ENCODE measurements at regions not wholly inside any gene's neighbourhood (a gene's known extent, or its start where the extent isn't known, plus 50 kb on each side); places are given as distances from the start of the nearest gene placed in this dataset.

DNA sequence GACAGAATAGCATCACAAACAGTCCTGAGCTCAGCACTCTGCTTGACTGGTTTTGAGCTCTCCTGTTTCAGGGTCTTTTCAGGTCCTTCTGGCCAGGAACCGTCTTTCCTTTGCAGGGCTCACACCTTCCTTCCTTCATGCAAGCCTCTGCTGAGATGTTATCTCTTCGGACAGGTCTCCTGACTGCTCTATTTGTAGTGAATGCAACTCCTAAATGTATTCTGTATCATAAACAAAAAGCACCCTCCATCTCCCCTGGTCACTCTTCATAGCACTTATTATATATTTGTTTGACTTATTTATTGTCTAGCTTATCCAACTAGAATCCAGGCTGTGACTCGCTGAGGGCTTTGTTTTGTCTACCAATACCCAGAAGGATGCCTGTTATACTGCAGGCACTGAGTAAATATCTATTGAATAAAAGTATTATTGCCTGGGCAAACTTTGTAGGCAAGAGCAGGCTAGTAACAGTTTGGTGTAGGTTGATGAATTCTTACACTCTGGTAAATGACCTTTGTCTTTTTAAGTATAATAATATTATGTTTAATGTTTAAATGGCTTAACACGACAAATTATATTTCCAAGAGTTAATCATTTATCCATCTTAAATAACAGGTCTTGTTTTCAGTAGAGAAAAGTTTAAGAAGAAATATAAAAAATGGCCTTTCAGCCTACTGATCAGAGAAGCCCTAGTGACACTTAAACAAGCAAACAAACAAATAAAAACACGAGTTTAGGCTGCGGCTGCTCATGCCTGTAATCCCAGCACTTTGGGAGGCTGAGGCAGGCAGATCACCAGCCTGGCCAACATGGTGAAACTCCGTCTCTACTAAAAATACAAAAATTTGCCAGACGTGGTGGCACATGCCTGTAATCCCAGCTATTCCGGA, 199.7 kb downstream of the BCAS1 start:
- Histone ChIP-seq H3K4me3 (ENCODE audit: insufficient read depth, low read length, poor library complexity, severe bottlenecking) (no peak overlapping the region), H3K27me3 (ENCODE audit: low read length) (no peaks in the 10 kb centered on the region), H3F3A (ENCODE audit: insufficient read depth) (peaks cover 62% of the 10 kb centered on the region), H4K20me1 (ENCODE audit: low read depth, low read length) (no peaks in the 10 kb centered on the region), H3K36me3 (ENCODE audit: low read length) (no peaks in the 10 kb centered on the region), H3K79me2 (ENCODE audit: insufficient read depth, low read length) (no peaks in the 10 kb centered on the region), H3K4me2 (ENCODE audit: low read depth, low read length, poor library complexity, severe bottlenecking) (peak overlapping the region; percentile 89), H3K9me2 (replicated peaks; ENCODE audit: insufficient read depth, low read length) (no peaks in the 10 kb centered on the region), H3K9ac (ENCODE audit: low read length) (peak overlapping the region; percentile 49), H3K27ac (ENCODE audit: low read depth, low read length) (peak overlapping the region; percentile 96), H2AFZ (ENCODE audit: low read depth, low read length, severe bottlenecking) (peak overlapping the region; percentile 76), H3K9me3 (ENCODE audit: insufficient read depth, low read length) (no peaks in the 10 kb centered on the region)
- no peak for TF ChIP-seq EZH2phosphoT487 (conservative IDR thresholded peaks at IDR 0.05; ENCODE audit: low read length)
- TF ChIP-seq, protein P1, sequence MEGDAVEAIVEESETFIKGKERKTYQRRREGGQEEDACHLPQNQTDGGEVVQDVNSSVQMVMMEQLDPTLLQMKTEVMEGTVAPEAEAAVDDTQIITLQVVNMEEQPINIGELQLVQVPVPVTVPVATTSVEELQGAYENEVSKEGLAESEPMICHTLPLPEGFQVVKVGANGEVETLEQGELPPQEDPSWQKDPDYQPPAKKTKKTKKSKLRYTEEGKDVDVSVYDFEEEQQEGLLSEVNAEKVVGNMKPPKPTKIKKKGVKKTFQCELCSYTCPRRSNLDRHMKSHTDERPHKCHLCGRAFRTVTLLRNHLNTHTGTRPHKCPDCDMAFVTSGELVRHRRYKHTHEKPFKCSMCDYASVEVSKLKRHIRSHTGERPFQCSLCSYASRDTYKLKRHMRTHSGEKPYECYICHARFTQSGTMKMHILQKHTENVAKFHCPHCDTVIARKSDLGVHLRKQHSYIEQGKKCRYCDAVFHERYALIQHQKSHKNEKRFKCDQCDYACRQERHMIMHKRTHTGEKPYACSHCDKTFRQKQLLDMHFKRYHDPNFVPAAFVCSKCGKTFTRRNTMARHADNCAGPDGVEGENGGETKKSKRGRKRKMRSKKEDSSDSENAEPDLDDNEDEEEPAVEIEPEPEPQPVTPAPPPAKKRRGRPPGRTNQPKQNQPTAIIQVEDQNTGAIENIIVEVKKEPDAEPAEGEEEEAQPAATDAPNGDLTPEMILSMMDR (IDR thresholded peaks at IDR 0.05; ENCODE audit: insufficient read depth, low read length, poor library complexity, severe bottlenecking) = no peak

DNA sequence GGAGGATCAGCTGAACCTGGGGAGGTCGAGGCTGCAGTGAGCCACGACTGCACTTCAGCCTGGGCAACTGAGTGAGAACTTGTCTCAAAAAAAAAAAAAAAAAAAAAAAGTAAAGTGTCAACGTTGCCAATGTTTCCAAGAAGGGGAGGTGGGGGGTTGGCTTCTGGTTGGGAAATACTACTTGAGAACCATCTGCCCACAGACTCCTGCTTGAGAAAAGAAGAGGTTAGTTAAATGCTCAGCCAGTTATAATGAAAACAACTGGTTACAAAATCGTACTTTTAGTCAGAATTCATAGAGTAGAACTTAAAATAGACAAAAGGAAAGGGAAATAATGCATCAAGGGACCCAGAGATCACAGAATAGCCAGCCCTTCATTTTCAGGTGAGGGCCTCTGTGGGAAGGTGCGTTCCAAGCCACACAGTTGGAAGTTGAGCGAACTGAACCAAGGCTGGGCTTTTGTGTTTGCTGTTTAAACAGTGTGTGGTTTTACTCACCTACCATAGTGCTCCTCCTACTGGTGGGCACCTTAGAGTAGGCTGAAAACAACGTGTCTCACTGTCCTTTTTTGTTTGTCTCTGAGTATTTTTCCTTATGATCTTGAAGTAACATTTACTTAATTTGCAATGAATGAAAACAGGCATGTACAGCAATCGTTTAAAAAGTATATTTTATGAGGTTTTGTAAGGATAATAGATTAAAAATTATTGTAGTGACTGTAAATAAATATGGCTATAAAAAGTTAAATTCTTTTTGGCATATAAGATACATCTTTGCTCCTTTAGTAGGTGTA, 200.7 kb downstream of the BCAS1 start:
- H3K27ac ChIP-seq (ENCODE audit: low read depth, low read length) = peak overlapping the region; percentile 96
- peak overlapping the region; percentile 49 for H3K9ac ChIP-seq (ENCODE audit: low read length)
- no peaks in the 10 kb centered on the region for H3K79me2 ChIP-seq (ENCODE audit: insufficient read depth, low read length)
- H4K20me1 ChIP-seq (ENCODE audit: low read depth, low read length) = no peaks in the 10 kb centered on the region
- H3K9me3 ChIP-seq (ENCODE audit: insufficient read depth, low read length) = no peaks in the 10 kb centered on the region
- TF ChIP-seq, protein P1 (IDR thresholded peaks at IDR 0.05; ENCODE audit: insufficient read depth, low read length, poor library complexity, severe bottlenecking) = peak; percentile 79
- no peak for TF ChIP-seq EZH2phosphoT487 (conservative IDR thresholded peaks at IDR 0.05; ENCODE audit: low read length)
- no peaks in the 10 kb centered on the region for H3K9me2 ChIP-seq (replicated peaks; ENCODE audit: insufficient read depth, low read length)
- H3K36me3 ChIP-seq (ENCODE audit: low read length) = no peaks in the 10 kb centered on the region
- H3K4me3 ChIP-seq (ENCODE audit: insufficient read depth, low read length, poor library complexity, severe bottlenecking) = no peak overlapping the region
- H3K27me3 ChIP-seq (ENCODE audit: low read length) = no peaks in the 10 kb centered on the region
- H3F3A ChIP-seq (ENCODE audit: insufficient read depth) = peaks cover 64% of the 10 kb centered on the region
- peak overlapping the region; percentile 89 for H3K4me2 ChIP-seq (ENCODE audit: low read depth, low read length, poor library complexity, severe bottlenecking)
- peak overlapping the region; percentile 76 for H2AFZ ChIP-seq (ENCODE audit: low read depth, low read length, severe bottlenecking)

DNA sequence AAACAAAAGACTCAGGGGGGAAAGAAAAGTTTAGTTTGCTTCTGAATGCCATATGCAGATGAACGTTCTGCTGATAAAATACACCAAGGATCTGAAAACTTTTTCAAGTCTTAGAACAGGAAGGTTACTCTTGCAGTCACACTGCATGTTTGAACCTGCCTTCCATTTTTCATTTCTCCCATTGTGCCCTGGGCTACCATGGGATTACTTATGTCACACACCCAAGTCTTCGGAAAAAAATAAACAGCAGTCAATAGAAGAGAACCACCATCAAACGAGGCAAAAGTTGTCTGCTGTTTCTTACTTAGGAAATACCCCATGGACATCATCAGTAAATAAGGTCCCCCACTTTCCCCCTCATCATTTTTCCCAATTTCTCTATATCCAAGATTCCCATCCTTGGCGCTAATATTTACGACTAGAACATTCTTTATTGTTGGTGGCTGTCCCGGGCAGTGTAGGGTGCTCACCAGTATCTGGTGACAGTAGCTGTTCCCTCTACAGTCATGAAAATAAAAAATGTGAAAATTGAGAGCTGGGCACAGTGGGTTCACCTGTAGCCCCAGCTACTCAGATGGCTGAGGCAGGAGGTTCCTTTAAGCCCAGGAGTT, 202.5 kb downstream of the BCAS1 start:
- no peaks in the 10 kb centered on the region for H3K79me2 ChIP-seq (ENCODE audit: insufficient read depth, low read length)
- peaks cover 55% of the 10 kb centered on the region for H3F3A ChIP-seq (ENCODE audit: insufficient read depth)
- H3K27ac ChIP-seq (ENCODE audit: low read depth, low read length) = peak overlapping the region; percentile 92
- no peaks in the 10 kb centered on the region for H3K9me3 ChIP-seq (ENCODE audit: insufficient read depth, low read length)
- H4K20me1 ChIP-seq (ENCODE audit: low read depth, low read length) = no peaks in the 10 kb centered on the region
- H3K4me3 ChIP-seq (ENCODE audit: insufficient read depth, low read length, poor library complexity, severe bottlenecking) = no peak overlapping the region
- H2AFZ ChIP-seq (ENCODE audit: low read depth, low read length, severe bottlenecking) = peak overlapping the region; percentile 76
- H3K4me2 ChIP-seq (ENCODE audit: low read depth, low read length, poor library complexity, severe bottlenecking) = peak overlapping the region; percentile 70
- H3K9ac ChIP-seq (ENCODE audit: low read length) = peak overlapping the region; percentile 55
- H3K9me2 ChIP-seq (replicated peaks; ENCODE audit: insufficient read depth, low read length) = no peaks in the 10 kb centered on the region
- H3K27me3 ChIP-seq (ENCODE audit: low read length) = no peaks in the 10 kb centered on the region
- no peak for TF ChIP-seq EZH2phosphoT487 (conservative IDR thresholded peaks at IDR 0.05; ENCODE audit: low read length)
- TF ChIP-seq, protein P1 (IDR thresholded peaks at IDR 0.05; ENCODE audit: insufficient read depth, low read length, poor library complexity, severe bottlenecking) = no peak
- no peaks in the 10 kb centered on the region for H3K36me3 ChIP-seq (ENCODE audit: low read length)

Data from SU-DHL-6 (cell line).